ENCODE measurements at regions not wholly inside any gene's neighbourhood (a gene's known extent, or its start where the extent isn't known, plus 50 kb on each side); places are given as distances from the start of the nearest gene placed in this dataset.

GRCh38 chr15:39393575-39394335, 187.1 kb upstream of the THBS1 start:
- Histone ChIP-seq H3K4me3 (ENCODE audit: low read length) (no peak overlapping the region), H3K9me3 (ENCODE audit: control insufficient read depth, low read length) (no peaks in the 10 kb centered on the region), H3K27ac (ENCODE audit: low read length) (no peak overlapping the region), H3K4me1 (ENCODE audit: control insufficient read depth, insufficient read depth, low read length) (no peaks in the 10 kb centered on the region), H3K27me3 (ENCODE audit: control insufficient read depth, insufficient read depth) (no peaks in the 10 kb centered on the region)
- intact Hi-C loops (cut with DNase I): no loop called here
- ATAC-seq (no peak), DNase-seq (no peak)
- 72% methylated on average over 4 of the region's 4 CpGs for WGBS

DNA sequence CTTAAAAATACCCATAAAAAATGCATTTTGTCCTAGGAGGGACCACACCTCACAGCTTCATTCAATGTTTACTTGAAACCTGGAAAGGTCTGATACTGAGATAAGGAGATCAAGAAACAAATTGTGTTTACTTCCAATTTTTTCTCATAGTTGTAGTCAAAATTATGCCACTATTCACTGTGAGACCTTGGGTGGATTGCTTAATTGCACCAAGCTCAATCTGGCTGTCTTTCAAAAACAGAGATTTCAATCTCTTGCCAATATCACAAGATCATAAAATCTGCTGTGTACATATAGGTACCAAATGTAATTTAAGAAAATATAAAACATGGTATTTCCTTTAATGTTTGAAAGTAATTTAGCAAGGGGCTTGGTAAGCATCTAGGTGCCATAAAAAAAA, 186.4 kb upstream of the THBS1 start:
- ATAC-seq (no peak), DNase-seq (no peak)
- Histone ChIP-seq H3K4me3 (ENCODE audit: low read length) (no peak overlapping the region), H3K27me3 (ENCODE audit: control insufficient read depth, insufficient read depth) (no peaks in the 10 kb centered on the region), H3K4me1 (ENCODE audit: control insufficient read depth, insufficient read depth, low read length) (no peaks in the 10 kb centered on the region), H3K9me3 (ENCODE audit: control insufficient read depth, low read length) (no peaks in the 10 kb centered on the region), H3K27ac (ENCODE audit: low read length) (no peak overlapping the region)
- intact Hi-C loops (cut with DNase I): no loop called here

DNA sequence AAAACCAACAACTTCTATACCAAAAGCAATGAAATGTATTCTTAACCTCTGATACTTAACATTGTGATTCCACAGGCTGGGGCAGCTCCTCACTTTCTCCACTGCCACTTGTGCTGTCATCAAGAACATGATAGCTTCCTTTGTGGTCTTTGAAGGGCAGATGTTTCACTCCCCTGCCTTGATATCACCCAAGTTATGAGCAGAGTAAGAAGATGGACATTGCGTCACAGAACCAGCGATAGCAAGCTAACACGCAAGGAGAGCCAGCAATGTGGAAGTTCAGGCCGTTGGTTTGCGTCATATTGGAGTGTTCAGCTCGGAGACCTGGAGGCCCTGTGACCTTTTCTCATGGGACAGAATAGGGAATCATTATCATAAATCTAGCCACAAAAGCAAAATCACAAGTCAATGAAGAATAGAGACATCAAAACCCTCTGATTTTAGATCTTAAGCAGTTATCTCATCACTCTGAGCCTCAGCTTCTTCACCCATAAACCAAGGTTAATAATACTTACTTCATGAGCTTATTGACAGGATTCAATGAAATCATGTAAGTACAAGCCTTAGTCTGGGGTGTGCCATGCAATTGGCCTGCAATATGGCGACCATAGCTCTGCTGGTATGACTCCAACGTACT, 183.8 kb upstream of the THBS1 start:
- Histone ChIP-seq H3K27ac (ENCODE audit: low read length) (no peak overlapping the region), H3K4me1 (ENCODE audit: control insufficient read depth, insufficient read depth, low read length) (no peaks in the 10 kb centered on the region), H3K27me3 (ENCODE audit: control insufficient read depth, insufficient read depth) (no peaks in the 10 kb centered on the region), H3K4me3 (ENCODE audit: low read length) (no peak overlapping the region), H3K9me3 (ENCODE audit: control insufficient read depth, low read length) (no peaks in the 10 kb centered on the region)
- intact Hi-C loops (cut with DNase I): no loop called here
- WGBS: 87% methylated on average over 8 of the region's 8 CpGs
- ATAC-seq (no peak), DNase-seq (no peak)

- WGBS: 99% methylated on average over 3 of the region's 3 CpGs
- no peaks in the 10 kb centered on the region for H3K27me3 ChIP-seq (ENCODE audit: control insufficient read depth, insufficient read depth)
- no peak overlapping the region for H3K27ac ChIP-seq (ENCODE audit: low read length)
- no peaks in the 10 kb centered on the region for H3K9me3 ChIP-seq (ENCODE audit: control insufficient read depth, low read length)
- DNase-seq: no peak
- H3K4me3 ChIP-seq (ENCODE audit: low read length): no peak overlapping the region
- intact Hi-C loops (cut with DNase I): no loop called here
- no peak for ATAC-seq
- no peaks in the 10 kb centered on the region for H3K4me1 ChIP-seq (ENCODE audit: control insufficient read depth, insufficient read depth, low read length)
Observed at GRCh38 chr15:39397883-39398282, 183.0 kb upstream of the THBS1 start.

- H3K4me3 ChIP-seq (ENCODE audit: low read length): no peak overlapping the region
- no peaks in the 10 kb centered on the region for H3K27me3 ChIP-seq (ENCODE audit: control insufficient read depth, insufficient read depth)
- DNase-seq: no peak
- H3K9me3 ChIP-seq (ENCODE audit: control insufficient read depth, low read length): no peaks in the 10 kb centered on the region
- intact Hi-C loops (cut with DNase I): no loop called here
- 99% methylated on average over 2 of the region's 2 CpGs for whole genome bisulfite sequencing
- H3K4me1 ChIP-seq (ENCODE audit: control insufficient read depth, insufficient read depth, low read length): peaks cover 4% of the 10 kb centered on the region
- ATAC-seq: no peak
- H3K27ac ChIP-seq (ENCODE audit: low read length): no peak overlapping the region
Observed at GRCh38 chr15:39399600-39399999, 181.3 kb upstream of the THBS1 start.

- ATAC-seq (no peak), DNase-seq (no peak)
- Histone ChIP-seq H3K4me1 (ENCODE audit: control insufficient read depth, insufficient read depth, low read length) (peaks cover 8% of the 10 kb centered on the region), H3K27ac (ENCODE audit: low read length) (no peak overlapping the region), H3K9me3 (ENCODE audit: control insufficient read depth, low read length) (no peaks in the 10 kb centered on the region), H3K4me3 (ENCODE audit: low read length) (no peak overlapping the region), H3K27me3 (ENCODE audit: control insufficient read depth, insufficient read depth) (no peaks in the 10 kb centered on the region)
- intact Hi-C loops (cut with DNase I): no loop called here
- WGBS: 98% methylated on average over 1 of the region's 1 CpG
Observed at GRCh38 chr15:39400002-39400401, 180.9 kb upstream of the THBS1 start.

GRCh38 chr15:39400821-39401550, 179.9 kb upstream of the THBS1 start:
- intact Hi-C loops (cut with DNase I): no loop called here
- no peak overlapping the region for H3K4me3 ChIP-seq (ENCODE audit: low read length)
- no peak for DNase-seq
- ATAC-seq: no peak
- H3K4me1 ChIP-seq (ENCODE audit: control insufficient read depth, insufficient read depth, low read length): peaks cover 8% of the 10 kb centered on the region
- H3K27me3 ChIP-seq (ENCODE audit: control insufficient read depth, insufficient read depth): no peaks in the 10 kb centered on the region
- H3K27ac ChIP-seq (ENCODE audit: low read length): no peak overlapping the region
- no peaks in the 10 kb centered on the region for H3K9me3 ChIP-seq (ENCODE audit: control insufficient read depth, low read length)
- WGBS: 85% methylated on average over 7 of the region's 7 CpGs

DNA sequence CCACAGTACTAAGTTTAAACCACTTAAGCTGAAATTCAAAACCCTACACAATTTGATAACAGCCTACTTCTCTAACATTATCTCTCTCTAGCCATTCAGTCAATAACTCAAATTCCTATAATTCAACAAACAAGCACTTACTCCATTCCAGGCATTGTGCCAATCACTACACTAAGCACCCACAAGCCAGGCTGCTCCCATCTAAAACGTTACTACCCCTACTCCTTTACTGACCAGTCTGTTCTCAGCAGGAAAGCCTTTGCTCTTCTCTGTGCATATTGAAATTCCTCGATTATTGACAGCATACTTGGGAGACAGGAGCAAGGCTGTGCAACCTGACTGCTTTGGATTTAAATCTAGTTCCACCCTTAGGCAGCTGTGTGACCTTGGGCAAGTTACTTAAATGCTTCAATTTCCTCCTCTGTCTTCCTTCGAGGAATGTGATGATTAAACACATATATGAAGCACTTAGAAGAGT, 177.2 kb upstream of the THBS1 start:
- Histone ChIP-seq H3K27ac (ENCODE audit: low read length) (no peak overlapping the region), H3K9me3 (ENCODE audit: control insufficient read depth, low read length) (no peaks in the 10 kb centered on the region), H3K4me1 (ENCODE audit: control insufficient read depth, insufficient read depth, low read length) (peaks cover 12% of the 10 kb centered on the region), H3K27me3 (ENCODE audit: control insufficient read depth, insufficient read depth) (no peaks in the 10 kb centered on the region), H3K4me3 (ENCODE audit: low read length) (no peak overlapping the region)
- intact Hi-C loops (cut with DNase I): no loop called here
- ATAC-seq: no peak
- no peak for DNase-seq
- WGBS: 27% methylated on average over 3 of the region's 3 CpGs

DNA sequence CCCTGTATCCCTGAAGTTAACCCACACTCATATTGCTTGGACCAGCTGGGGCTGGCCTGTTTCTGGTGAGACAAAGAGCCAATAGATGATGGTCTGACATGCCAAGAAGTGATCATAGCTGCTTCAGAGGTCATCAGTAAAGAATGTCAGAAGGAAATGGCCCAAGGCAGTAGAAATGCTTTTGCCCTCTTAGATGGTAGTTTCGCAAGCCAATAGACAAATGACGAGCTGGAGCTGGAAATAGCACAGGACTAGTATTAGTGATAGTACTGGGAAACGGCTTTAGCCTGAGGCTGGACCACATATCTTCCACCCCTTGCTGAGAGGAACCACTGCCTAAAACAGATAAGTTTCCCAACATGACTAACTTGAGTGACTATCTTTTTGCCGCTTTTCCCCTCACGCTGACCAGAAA, 176.1 kb upstream of the THBS1 start:
- Histone ChIP-seq H3K27ac (ENCODE audit: low read length) (no peak overlapping the region), H3K9me3 (ENCODE audit: control insufficient read depth, low read length) (no peaks in the 10 kb centered on the region), H3K4me3 (ENCODE audit: low read length) (no peak overlapping the region), H3K4me1 (ENCODE audit: control insufficient read depth, insufficient read depth, low read length) (peaks cover 12% of the 10 kb centered on the region), H3K27me3 (ENCODE audit: control insufficient read depth, insufficient read depth) (no peaks in the 10 kb centered on the region)
- intact Hi-C loops (cut with DNase I): no loop called here
- ATAC-seq: peak; percentile 69 to 90
- WGBS: 54% methylated on average over 5 of the region's 5 CpGs
- peak in 1 of 3 donors; percentile 19 for DNase-seq

DNA sequence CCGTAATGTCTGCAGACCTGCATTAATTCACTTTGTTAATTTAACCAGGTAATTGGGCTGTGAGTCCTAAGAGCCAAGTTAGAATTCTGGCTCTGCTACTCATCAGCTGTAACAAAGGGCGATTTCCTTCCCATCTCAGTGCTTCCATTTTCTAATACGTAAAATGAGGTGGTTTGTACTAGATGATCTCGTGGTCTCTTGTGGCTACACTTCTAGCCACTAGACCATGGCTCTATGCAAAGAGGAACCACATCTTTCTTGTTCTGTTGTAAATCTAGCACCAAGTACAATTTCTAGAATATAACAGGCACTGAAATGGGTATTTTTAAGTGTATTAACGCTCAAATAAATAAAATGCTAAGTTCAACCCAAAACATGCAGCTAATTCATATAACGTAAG, 174.4 kb upstream of the THBS1 start:
- Histone ChIP-seq H3K4me1 (ENCODE audit: control insufficient read depth, insufficient read depth, low read length) (peaks cover 12% of the 10 kb centered on the region), H3K9me3 (ENCODE audit: control insufficient read depth, low read length) (no peaks in the 10 kb centered on the region), H3K27me3 (ENCODE audit: control insufficient read depth, insufficient read depth) (no peaks in the 10 kb centered on the region), H3K27ac (ENCODE audit: low read length) (no peak overlapping the region), H3K4me3 (ENCODE audit: low read length) (no peak overlapping the region)
- 92% methylated on average over 6 of the region's 6 CpGs for WGBS
- ATAC-seq (no peak), DNase-seq (no peak)
- intact Hi-C loops (cut with DNase I): no loop called here

DNA sequence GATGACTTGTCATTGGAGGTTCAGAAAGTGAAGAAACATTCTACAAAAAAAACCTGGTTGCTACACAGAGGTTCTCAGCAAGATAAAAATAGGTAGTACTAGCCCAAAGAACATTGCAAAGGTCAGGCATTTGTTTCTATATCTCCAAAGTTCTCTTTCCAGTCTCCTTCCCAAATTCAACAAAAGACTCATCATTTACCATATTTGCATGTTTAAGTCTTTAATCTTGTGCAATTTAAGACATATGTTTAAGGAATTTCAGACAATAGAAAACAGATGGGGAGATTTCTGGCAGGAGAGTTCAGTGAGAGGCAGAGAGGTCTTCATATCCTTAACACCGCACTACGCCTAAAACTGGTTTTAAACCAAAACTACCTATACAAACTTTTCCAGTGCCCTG, 173.8 kb upstream of the THBS1 start:
- ATAC-seq (no peak), DNase-seq (no peak)
- Histone ChIP-seq H3K9me3 (ENCODE audit: control insufficient read depth, low read length) (no peaks in the 10 kb centered on the region), H3K4me3 (ENCODE audit: low read length) (no peak overlapping the region), H3K27me3 (ENCODE audit: control insufficient read depth, insufficient read depth) (no peaks in the 10 kb centered on the region), H3K27ac (ENCODE audit: low read length) (no peak overlapping the region), H3K4me1 (ENCODE audit: control insufficient read depth, insufficient read depth, low read length) (peaks cover 12% of the 10 kb centered on the region)
- 98% methylated on average over 2 of the region's 2 CpGs for WGBS
- intact Hi-C loops (cut with DNase I): no loop called here
